NCI-H1048 (cell line): ENCODE measurements at regions not wholly inside any gene's neighbourhood (a gene's known extent, or its start where the extent isn't known, plus 50 kb on each side); places are given as distances from the start of the nearest gene placed in this dataset.
"Not testable (repeated sequence)": the region's sequence is repeated elsewhere in the genome, so short reads cannot be mapped to it uniquely, and the experiment has no call there.

ENCODE experiments used
- DNase-seq: peaks from one replicate; lab custom pipeline; 2025; lab: John Stamatoyannopoulos, UW

DNA sequence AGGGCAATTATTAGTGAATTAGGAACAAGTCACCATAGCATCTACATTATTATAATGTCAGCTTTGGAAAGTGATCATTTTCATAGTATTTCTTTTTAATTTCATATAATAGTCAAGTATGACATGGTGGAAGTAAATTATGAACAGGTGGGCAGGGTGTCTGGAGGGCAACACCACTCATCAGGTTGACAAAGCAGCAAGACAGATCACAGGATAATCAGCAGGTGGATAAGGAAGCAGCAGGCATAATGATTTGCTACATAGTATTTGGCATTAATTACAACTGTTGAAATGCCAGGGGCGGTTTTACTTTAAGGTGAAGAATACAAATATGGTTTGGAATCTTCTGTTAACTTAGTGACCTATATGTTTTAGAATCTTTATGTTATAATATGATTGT is 1342.2 kb downstream of the PLA2G4A start:
- DNase-seq = no peak

GRCh38 chr1:188182063-188182462 is 1353.3 kb downstream of the PLA2G4A start:
- DNase-seq = not testable (repeated sequence)

DNA sequence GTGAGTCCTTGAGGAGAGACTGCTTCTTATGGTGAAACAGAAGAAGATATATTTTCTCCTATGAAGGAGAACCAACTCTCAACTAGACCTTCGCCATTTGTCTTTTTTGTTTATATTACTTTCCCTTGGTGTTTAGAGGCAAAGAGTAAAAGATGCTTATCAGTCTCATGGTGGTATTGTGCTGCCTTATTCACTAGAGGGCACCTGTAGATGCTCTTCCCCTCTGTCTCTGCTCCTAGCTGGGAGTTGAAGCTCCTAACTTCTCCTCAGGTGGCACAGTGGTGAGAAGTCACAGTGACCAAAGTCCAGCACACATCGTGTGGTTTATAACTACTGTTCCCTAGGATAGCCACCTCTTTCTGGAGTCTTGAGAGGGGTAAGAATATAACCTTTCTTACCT is 1359.6 kb downstream of the PLA2G4A start:
- DNase-seq = no peak

- no peak for DNase-seq
Measured at GRCh38 chr1:188194916-188195315, 1366.2 kb downstream of the PLA2G4A start.

GRCh38 chr1:188218289-188218688 is 1389.5 kb downstream of the PLA2G4A start:
- no peak for DNase-seq

- DNase-seq = no peak
Measured at GRCh38 chr1:188220051-188220450, 1391.3 kb downstream of the PLA2G4A start.

DNA sequence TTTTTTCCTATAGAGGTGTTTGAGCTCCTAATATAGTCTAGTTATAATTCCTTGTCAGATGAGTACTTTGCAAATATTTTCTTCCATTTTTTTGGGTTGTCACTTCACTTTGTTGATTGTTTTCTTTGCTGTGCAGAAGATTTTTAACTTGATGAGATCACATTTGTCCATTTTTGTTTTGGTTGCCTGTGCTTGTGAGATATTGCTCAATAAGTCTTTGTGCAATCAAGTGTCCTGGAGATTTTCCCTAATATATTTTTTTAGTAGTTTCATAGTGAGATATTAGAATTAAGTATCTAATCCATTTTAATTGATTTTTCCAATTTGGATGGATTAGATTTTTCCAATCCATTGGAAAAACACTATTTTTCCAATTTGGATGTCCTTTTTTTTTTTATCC is 1395.5 kb downstream of the PLA2G4A start:
- DNase-seq = no peak

DNA sequence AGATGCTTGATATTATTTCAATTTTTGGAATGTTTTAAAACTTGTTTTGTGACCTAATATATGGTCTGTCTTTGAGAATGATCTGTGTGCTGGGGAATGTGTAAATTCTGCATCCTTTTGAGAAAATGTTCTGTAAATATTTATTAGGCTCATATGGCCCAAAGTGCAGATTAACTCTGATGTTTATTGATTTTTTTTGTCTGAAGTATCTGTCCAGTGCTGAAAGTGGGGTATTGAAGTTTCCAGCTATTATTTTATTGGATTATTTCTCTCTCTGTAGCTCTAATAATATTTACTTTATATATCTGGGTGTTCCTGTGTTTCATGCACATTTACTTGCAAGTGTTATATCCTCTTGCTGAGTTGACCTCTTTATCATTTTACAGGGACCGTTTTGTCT is 1397.2 kb downstream of the PLA2G4A start:
- no peak for DNase-seq

DNA sequence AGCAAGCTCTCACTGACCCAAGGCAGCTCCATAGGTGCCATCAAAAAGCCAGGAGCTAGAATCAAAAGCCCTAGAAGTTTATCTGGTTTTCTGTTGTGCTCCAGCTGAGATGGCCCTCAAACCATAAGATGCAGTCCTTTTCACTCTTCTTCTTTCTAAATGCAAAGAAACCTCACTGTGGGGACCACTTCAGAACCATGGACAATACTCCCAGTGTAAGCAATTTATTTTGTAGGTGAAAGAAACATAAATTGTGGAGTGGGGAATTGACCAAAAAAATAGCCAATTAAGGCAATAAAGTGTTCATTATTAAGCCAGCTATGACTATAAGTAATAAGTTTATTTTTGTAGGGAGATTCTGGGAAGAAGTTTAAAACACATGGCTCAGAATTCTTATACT is 1399.9 kb downstream of the PLA2G4A start:
- no peak for DNase-seq

GRCh38 chr1:188237573-188238348 is 1409.0 kb downstream of the PLA2G4A start:
- no peak for DNase-seq

- no peak for DNase-seq
Measured at GRCh38 chr1:188240772-188241406, 1412.1 kb downstream of the PLA2G4A start.

DNA sequence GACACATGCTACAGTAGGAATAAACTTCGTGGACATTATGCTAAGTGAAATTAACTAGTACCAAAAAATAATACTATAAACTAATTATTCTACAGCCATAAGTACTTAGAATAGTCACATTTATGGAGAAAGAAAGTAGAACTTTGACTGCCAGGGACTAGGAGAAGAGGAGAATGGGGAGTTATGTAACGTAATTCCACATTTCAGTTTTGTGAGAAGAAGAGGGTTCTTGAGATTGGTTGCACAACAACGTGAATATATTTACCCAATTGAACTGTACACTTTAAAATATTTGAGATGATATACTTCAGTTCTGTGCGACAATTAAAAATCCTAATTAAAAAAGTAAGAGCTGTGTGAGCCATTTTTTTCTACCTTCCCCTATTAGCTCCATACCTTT is 1412.9 kb downstream of the PLA2G4A start:
- DNase-seq = no peak

DNA sequence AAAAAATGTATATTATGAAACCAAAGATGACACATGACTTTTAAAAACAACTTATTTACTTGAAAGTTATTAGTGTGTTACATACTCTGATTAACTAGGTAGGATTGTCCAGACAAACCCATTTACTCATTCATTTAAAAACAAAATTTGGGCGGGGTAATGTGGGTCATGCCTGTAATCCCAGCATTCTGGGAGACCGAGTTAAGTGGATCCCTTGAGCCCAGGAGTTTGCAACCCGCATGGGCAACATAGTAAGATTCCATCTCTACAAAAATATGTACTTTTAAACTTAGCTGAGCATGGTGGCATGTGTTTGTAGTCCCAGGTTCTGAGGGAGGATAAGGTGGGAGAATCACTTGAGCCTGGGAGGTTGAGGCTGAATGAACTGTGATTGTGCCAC is 1414.7 kb downstream of the PLA2G4A start:
- DNase-seq = no peak

DNA sequence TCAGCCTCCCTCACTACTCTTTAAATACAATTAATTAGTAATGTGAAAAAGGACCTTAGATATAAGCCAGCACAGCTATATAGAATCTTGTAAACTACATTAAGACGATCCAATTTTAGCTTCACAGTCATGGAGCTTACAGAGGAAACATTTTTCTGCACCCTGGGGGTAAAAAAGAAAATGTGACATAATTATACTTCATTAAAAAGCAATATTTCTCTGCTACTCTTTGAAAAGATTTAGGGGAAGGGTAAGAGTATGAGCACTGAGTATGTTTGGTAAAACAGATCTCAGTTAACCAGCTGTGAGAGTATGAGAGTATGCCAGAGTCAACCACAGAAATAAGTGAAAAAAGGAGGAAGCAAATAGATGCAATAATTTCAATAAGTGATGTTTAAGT is 1415.9 kb downstream of the PLA2G4A start:
- DNase-seq = no peak

- DNase-seq = no peak
Measured at GRCh38 chr1:188247255-188247654, 1418.5 kb downstream of the PLA2G4A start.

GRCh38 chr1:188249811-188250210 is 1421.1 kb downstream of the PLA2G4A start:
- DNase-seq = no peak

- no peak for DNase-seq
Measured at GRCh38 chr1:188251036-188251435, 1422.3 kb downstream of the PLA2G4A start.

- DNase-seq = no peak
Measured at GRCh38 chr1:188261849-188262248, 1433.1 kb downstream of the PLA2G4A start.

DNA sequence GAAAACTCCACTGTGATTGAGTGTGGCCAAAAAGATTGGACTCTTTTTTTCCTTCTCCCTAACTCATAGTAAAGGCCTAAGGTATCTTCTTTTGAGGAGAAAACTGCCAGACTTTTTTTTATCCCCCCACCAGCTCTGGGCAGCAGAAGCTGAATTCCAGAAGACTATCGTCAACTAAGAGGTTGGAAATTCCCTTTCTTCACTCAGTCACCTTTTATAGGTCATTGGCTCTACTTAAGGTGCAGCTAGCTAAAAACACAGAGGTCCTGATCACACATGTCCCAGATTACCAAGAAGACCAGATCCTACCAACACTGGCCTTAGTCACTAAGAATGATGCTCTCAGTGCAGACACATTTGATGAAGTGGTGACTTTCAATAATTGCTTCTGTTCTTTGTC is 1441.2 kb downstream of the PLA2G4A start:
- no peak for DNase-seq

GRCh38 chr1:188270497-188270896 is 1441.7 kb downstream of the PLA2G4A start:
- no peak for DNase-seq

DNA sequence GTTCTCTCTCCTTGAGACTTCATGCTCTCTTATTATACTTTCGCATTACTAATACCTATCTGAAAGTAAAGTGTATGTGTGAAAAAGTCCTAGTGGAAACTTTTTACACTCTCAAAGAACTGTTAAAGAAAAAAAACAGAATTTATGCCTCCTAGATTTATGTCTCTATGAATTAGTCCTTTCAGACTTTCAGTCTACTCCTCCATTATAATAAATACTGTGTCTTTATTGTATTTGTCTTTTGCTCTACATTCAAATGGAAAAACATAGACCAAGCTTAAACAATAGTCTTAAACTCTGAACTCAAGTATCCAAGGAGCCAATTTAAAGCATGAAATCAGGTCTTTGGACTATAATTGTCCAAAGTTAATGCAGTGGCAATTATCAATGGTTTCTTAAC is 1449.0 kb downstream of the PLA2G4A start:
- no peak for DNase-seq

GRCh38 chr1:188281921-188282320 is 1453.2 kb downstream of the PLA2G4A start:
- DNase-seq = no peak

- no peak for DNase-seq
Measured at GRCh38 chr1:188295157-188295556, 1466.4 kb downstream of the PLA2G4A start.

DNA sequence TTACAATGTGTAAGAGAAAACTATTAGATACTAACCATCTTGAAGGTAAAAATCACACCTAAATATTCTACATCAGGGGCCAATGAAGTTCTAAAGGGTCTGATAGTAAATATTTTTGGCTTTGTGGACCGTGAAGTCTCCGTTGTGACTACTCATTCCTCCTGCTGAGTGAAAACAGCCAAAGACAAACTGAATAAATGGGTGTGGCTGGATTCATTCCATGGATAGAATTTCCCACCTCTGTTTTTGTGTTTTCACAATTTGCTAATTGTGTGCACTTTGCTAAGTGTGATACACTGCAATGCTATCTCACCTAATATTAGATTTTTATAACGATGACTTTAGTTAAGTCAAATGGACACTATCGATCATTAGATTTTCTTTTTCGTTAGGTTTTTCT is 1474.0 kb downstream of the PLA2G4A start:
- no peak for DNase-seq
